Osteoblast (primary cell): ENCODE measurements at regions not wholly inside any gene's neighbourhood (a gene's known extent, or its start where the extent isn't known, plus 50 kb on each side); places are given as distances from the start of the nearest gene placed in this dataset.

ENCODE experiments used
- DNase-seq: peaks from one replicate; pipeline ENCODE4 v3.0.0; 2011; ENCODE audit warnings: low spot score, mixed read lengths; ENCODE audit not compliant: insufficient read length; ENCODE audit errors: missing footprints
- H2AFZ ChIP-seq: 2 replicates; pipeline ENCODE4 v1.6.0; 2011; ENCODE audit warnings: mild to moderate bottlenecking, low read length
- H3K27ac ChIP-seq: 2 replicates; pipeline ENCODE4 v1.5.1; 2011; ENCODE audit warnings: mild to moderate bottlenecking, low read depth, low read length, moderate library complexity
- H3K27me3 ChIP-seq: 2 replicates; pipeline ENCODE4 v1.6.0; 2012; ENCODE audit warnings: mild to moderate bottlenecking, control low read depth, inconsistent platforms, low read length, moderate library complexity; ENCODE audit not compliant: insufficient read depth
- H3K36me3 ChIP-seq: 2 replicates; pipeline ENCODE4 v1.5.1; 2011; ENCODE audit warnings: mild to moderate bottlenecking, low read length, control low read depth, moderate library complexity; ENCODE audit not compliant: insufficient read depth
- H3K4me1 ChIP-seq: 2 replicates; pipeline ENCODE4 v1.5.1; 2011; ENCODE audit warnings: mild to moderate bottlenecking, low read length, control low read depth, moderate library complexity; ENCODE audit not compliant: insufficient read depth
- H3K4me2 ChIP-seq: 2 replicates; pipeline ENCODE4 v1.6.0; 2011; ENCODE audit warnings: mild to moderate bottlenecking, low read length; ENCODE audit not compliant: insufficient read depth
- H3K4me3 ChIP-seq: fragments of 200-600 bp; sonication (generic); 3 replicates; pipeline ENCODE4 v1.5.1; 2012; ENCODE audit warnings: mild to moderate bottlenecking, low read length, inconsistent platforms; ENCODE audit not compliant: insufficient read depth
- H3K79me2 ChIP-seq: 2 replicates; pipeline ENCODE4 v1.6.0; 2012; ENCODE audit warnings: mild to moderate bottlenecking, low read length, control low read depth, inconsistent platforms; ENCODE audit not compliant: insufficient read depth
- H3K9me3 ChIP-seq: 2 replicates; pipeline ENCODE4 v1.5.1; 2011; ENCODE audit warnings: low read depth, low read length, control low read depth
- H4K20me1 ChIP-seq: 2 replicates; pipeline ENCODE4 v1.6.0; 2012; ENCODE audit warnings: mild to moderate bottlenecking, low read length, control low read depth; ENCODE audit not compliant: insufficient read depth
- TF ChIP-seq, protein P1 (sequence below): IDR thresholded peaks from 2 replicates; pipeline ENCODE4 v1.5.1; 2011; ENCODE audit warnings: mild to moderate bottlenecking, low read depth, low read length, moderate library complexity; ENCODE audit errors: extremely low read depth

GRCh38 chr5:24804221-24804681 lies 159.5 kb upstream of the CDH10 start:
- Histone ChIP-seq H3K4me1 (no peaks in the 10 kb centered on the region), H3K79me2 (no peaks in the 10 kb centered on the region), H3K4me3 (no peak overlapping the region), H4K20me1 (no peaks in the 10 kb centered on the region), H3K27me3 (no peaks in the 10 kb centered on the region), H3K9me3 (no peaks in the 10 kb centered on the region), H3K36me3 (no peaks in the 10 kb centered on the region), H3K4me2 (no peak overlapping the region), H2AFZ (no peak overlapping the region), H3K27ac (no peak overlapping the region)
- no peak for DNase-seq
- TF ChIP-seq, protein P1, sequence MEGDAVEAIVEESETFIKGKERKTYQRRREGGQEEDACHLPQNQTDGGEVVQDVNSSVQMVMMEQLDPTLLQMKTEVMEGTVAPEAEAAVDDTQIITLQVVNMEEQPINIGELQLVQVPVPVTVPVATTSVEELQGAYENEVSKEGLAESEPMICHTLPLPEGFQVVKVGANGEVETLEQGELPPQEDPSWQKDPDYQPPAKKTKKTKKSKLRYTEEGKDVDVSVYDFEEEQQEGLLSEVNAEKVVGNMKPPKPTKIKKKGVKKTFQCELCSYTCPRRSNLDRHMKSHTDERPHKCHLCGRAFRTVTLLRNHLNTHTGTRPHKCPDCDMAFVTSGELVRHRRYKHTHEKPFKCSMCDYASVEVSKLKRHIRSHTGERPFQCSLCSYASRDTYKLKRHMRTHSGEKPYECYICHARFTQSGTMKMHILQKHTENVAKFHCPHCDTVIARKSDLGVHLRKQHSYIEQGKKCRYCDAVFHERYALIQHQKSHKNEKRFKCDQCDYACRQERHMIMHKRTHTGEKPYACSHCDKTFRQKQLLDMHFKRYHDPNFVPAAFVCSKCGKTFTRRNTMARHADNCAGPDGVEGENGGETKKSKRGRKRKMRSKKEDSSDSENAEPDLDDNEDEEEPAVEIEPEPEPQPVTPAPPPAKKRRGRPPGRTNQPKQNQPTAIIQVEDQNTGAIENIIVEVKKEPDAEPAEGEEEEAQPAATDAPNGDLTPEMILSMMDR = no peak

DNA sequence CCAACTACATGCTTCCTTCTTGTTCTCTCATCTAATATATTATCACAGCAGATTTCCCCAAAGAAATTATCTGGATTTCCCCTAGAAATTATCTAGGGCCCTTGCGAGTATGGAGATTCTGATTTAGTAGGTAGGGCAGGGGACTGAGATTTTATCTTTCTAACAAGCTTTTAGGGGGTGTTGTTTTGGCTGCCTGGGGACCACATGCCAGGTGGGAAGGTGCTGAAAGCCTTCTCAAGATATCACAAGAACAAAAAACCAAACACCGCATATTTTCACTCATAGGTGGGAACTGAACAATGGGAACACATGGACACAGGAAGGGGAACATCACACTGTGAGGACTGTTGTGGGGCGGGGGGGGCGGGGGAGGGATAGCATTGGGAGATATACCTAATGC lies 146.5 kb upstream of the CDH10 start:
- no peaks in the 10 kb centered on the region for H3K79me2 ChIP-seq
- no peaks in the 10 kb centered on the region for H3K9me3 ChIP-seq
- H3K4me3 ChIP-seq = no peak overlapping the region
- no peaks in the 10 kb centered on the region for H3K36me3 ChIP-seq
- H3K4me2 ChIP-seq = no peak overlapping the region
- no peak for DNase-seq
- no peaks in the 10 kb centered on the region for H4K20me1 ChIP-seq
- H2AFZ ChIP-seq = no peak overlapping the region
- no peak overlapping the region for H3K27ac ChIP-seq
- H3K27me3 ChIP-seq = no peaks in the 10 kb centered on the region
- H3K4me1 ChIP-seq = no peaks in the 10 kb centered on the region
- TF ChIP-seq, protein P1 = no peak

DNA sequence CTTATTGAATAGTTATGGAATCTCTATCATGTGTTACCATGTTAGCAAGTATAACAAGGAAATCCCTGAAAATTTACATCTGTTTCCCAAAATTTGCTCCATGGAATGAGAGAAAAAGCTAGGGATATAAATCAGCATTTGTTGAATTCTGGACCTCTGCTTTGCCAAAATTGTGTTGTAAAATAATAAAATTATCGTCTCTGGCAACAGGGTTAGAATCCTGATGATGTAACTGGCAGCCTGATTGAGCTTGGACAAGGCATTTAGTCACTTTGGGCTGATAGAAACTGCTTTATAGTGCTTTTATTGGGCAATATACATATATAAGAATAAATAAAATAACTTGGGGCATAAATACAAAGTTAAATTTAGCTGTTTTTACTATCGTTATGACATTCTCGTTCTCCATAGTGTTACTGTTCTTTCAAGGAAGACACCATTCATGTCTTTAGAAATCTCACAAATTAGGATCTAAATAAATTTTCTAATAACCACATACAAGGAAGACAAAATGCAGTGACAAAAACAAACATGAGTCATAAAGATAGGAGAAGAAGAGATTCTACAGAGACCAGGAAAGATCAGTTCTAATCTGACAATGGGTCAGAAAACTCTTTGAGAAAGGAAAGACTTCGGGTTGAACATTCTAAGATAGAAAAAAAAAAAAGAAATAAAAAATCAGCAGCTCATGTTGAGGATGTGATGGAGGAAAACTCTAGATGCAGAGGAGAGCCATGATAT lies 145.0 kb upstream of the CDH10 start:
- H3K9me3 ChIP-seq = no peaks in the 10 kb centered on the region
- H2AFZ ChIP-seq = no peak overlapping the region
- no peak overlapping the region for H3K4me2 ChIP-seq
- TF ChIP-seq, protein P1 = no peak
- H3K27me3 ChIP-seq = no peaks in the 10 kb centered on the region
- H3K79me2 ChIP-seq = no peaks in the 10 kb centered on the region
- H3K27ac ChIP-seq = no peak overlapping the region
- no peaks in the 10 kb centered on the region for H3K36me3 ChIP-seq
- H3K4me1 ChIP-seq = no peaks in the 10 kb centered on the region
- H4K20me1 ChIP-seq = no peaks in the 10 kb centered on the region
- no peak overlapping the region for H3K4me3 ChIP-seq
- no peak for DNase-seq

DNA sequence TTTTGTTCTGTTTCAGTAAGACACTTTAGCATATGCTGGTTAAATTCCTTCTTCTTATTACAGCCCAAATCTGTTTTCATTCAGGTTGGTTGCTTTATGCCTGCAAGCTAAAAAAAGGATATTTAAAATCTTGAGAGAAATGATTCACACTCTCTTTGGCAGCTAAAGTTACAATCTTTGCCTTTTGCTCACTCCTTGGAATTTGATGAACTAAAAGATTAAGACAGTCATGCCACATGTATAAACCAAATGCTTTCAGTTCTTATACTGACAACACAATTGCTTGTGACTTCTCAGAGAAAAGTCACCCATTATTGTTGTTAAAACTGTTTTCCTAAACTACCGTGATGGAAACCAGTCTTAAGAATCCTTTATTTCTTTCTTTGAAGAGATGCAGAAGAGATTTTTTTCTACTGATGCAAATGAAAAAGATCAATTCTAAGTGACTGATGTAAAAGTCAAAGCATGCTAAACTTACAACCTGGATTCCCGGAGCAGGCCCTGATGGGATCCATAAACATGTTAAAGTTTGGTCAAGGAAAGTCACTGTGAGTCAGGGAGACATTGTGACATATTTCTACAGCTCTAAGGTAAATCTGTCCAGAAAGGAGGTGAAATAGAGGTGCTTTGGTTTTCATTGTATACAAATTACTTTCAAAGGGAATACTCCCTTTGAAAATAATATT lies 144.2 kb upstream of the CDH10 start:
- no peak for DNase-seq
- H3K36me3 ChIP-seq = no peaks in the 10 kb centered on the region
- TF ChIP-seq, protein P1 = no peak
- H2AFZ ChIP-seq = no peak overlapping the region
- no peaks in the 10 kb centered on the region for H3K9me3 ChIP-seq
- no peaks in the 10 kb centered on the region for H3K4me1 ChIP-seq
- no peaks in the 10 kb centered on the region for H4K20me1 ChIP-seq
- no peak overlapping the region for H3K27ac ChIP-seq
- H3K4me3 ChIP-seq = no peak overlapping the region
- H3K27me3 ChIP-seq = no peaks in the 10 kb centered on the region
- no peaks in the 10 kb centered on the region for H3K79me2 ChIP-seq
- H3K4me2 ChIP-seq = no peak overlapping the region
